22Rv1 (cell line): ENCODE measurements at regions not wholly inside any gene's neighbourhood (a gene's known extent, or its start where the extent isn't known, plus 50 kb on each side); places are given as distances from the start of the nearest gene placed in this dataset.

Experiments
- CTCF ChIP-seq: fragments of 450-650 bp; IDR thresholded peaks from 2 replicates; pipeline ENCODE4 v1.5.1; 2017; ENCODE audit warnings: mild to moderate bottlenecking
- ZFX ChIP-seq: fragments of 450-650 bp; IDR thresholded peaks from 2 replicates; pipeline ENCODE4 v1.6.1; 2017; ENCODE audit warnings: antibody characterized with exemption, borderline replicate concordance

GRCh38 chr13:81722456-81722855 is 1381.5 kb upstream of the SPRY2 start:
- TF ChIP-seq CTCF (no peak), ZFX (no peak)
